NB4 (cell line): ENCODE measurements at regions not wholly inside any gene's neighbourhood (a gene's known extent, or its start where the extent isn't known, plus 50 kb on each side); places are given as distances from the start of the nearest gene placed in this dataset.

Experiments used
- DNase-seq: peaks from one replicate; pipeline ENCODE4 v3.0.0; 2010; ENCODE audit warnings: low read depth
- H3K4me3 ChIP-seq: one replicate; pipeline ENCODE4 v1.5.1; 2011; ENCODE audit warnings: mild to moderate bottlenecking, low read depth, low read length, moderate library complexity
- CTCF ChIP-seq: IDR thresholded peaks from one replicate; pipeline ENCODE4 v1.5.1; 2012; ENCODE audit warnings: low read depth, low read length
- MAX ChIP-seq: IDR thresholded peaks from 2 replicates; pipeline ENCODE4 v1.6.1; 2011; ENCODE audit warnings: low read depth, low read length
- MYC ChIP-seq: IDR thresholded peaks from 2 replicates; pipeline ENCODE4 v1.6.1; 2011; ENCODE audit warnings: low read depth, low read length
- POLR2A ChIP-seq: IDR thresholded peaks from 2 replicates; pipeline ENCODE4 v1.6.1; 2011; ENCODE audit warnings: mild to moderate bottlenecking; ENCODE audit not compliant: insufficient read length; ENCODE audit errors: extremely low read depth

- no peak for TF ChIP-seq MAX
- no peak for TF ChIP-seq MYC
- TF ChIP-seq CTCF, result no peak
- TF ChIP-seq POLR2A, result no peak
- no peak for DNase-seq
- no peak overlapping the region for H3K4me3 ChIP-seq
These were observed 1442.8 kb upstream of the IGFBP7 start for GRCh38 chr4:58553031-58553430.

- DNase-seq, result no peak
- no peak for TF ChIP-seq CTCF
- no peak for TF ChIP-seq MAX
- TF ChIP-seq POLR2A, result no peak
- no peak for TF ChIP-seq MYC
- no peak overlapping the region for H3K4me3 ChIP-seq
These were observed 1441.5 kb upstream of the IGFBP7 start for GRCh38 chr4:58551676-58552075.

- no peak overlapping the region for H3K4me3 ChIP-seq
- TF ChIP-seq MAX (no peak), POLR2A (no peak), CTCF (no peak), MYC (no peak)
- DNase-seq, result no peak
These were observed 1433.3 kb upstream of the IGFBP7 start for GRCh38 chr4:58543465-58543864.

- H3K4me3 ChIP-seq, result no peak overlapping the region
- DNase-seq, result no peak
- TF ChIP-seq MAX (no peak), CTCF (no peak), MYC (no peak), POLR2A (no peak)
These were observed 1431.7 kb upstream of the IGFBP7 start for GRCh38 chr4:58541926-58542325.

- no peak overlapping the region for H3K4me3 ChIP-seq
- DNase-seq, result no peak
- no peak for TF ChIP-seq POLR2A
- no peak for TF ChIP-seq MAX
- no peak for TF ChIP-seq CTCF
- no peak for TF ChIP-seq MYC
These were observed 1412.7 kb upstream of the IGFBP7 start for GRCh38 chr4:58522765-58523382.

GRCh38 chr4:58515226-58515625 lies 1405.0 kb upstream of the IGFBP7 start:
- H3K4me3 ChIP-seq, result no peak overlapping the region
- TF ChIP-seq MYC (no peak), POLR2A (no peak), MAX (no peak), CTCF (no peak)
- DNase-seq, result no peak
